IPS-20b (cell line): ENCODE measurements at regions not wholly inside any gene's neighbourhood (a gene's known extent, or its start where the extent isn't known, plus 50 kb on each side); places are given as distances from the start of the nearest gene placed in this dataset.
"Not testable (repeated sequence)": the region's sequence is repeated elsewhere in the genome, so short reads cannot be mapped to it uniquely, and the experiment has no call there.

Experiments
- H3K27ac ChIP-seq: one replicate; pipeline ENCODE4 v1.5.1; 2013; ENCODE audit warnings: low read length
- H3K27me3 ChIP-seq: 2 replicates; pipeline ENCODE4 v1.6.1; 2013; ENCODE audit warnings: mild to moderate bottlenecking, low read length, inconsistent platforms; ENCODE audit not compliant: insufficient read depth
- H3K36me3 ChIP-seq: 2 replicates; pipeline ENCODE4 v1.6.1; 2013; ENCODE audit warnings: low read depth, mild to moderate bottlenecking, inconsistent platforms, low read length, moderate library complexity; ENCODE audit not compliant: insufficient read depth
- H3K4me1 ChIP-seq: 2 replicates; pipeline ENCODE4 v1.6.1; 2013; ENCODE audit warnings: mild to moderate bottlenecking, control low read depth, inconsistent platforms, low read length, moderate library complexity; ENCODE audit not compliant: insufficient read depth
- H3K4me3 ChIP-seq: 2 replicates; pipeline ENCODE4 v1.5.1; 2013; ENCODE audit warnings: mild to moderate bottlenecking, low read length, inconsistent platforms
- H3K9ac ChIP-seq: 2 replicates; pipeline ENCODE4 v1.6.1; 2013; ENCODE audit warnings: low read depth, mild to moderate bottlenecking, inconsistent platforms, low read length, moderate library complexity
- H3K9me3 ChIP-seq: 2 replicates; pipeline ENCODE4 v1.6.1; 2013; ENCODE audit warnings: mild to moderate bottlenecking, low read depth, low read length, inconsistent platforms; ENCODE audit not compliant: insufficient read depth

GRCh38 chr13:104493502-104493901 is 1427.3 kb upstream of the SLC10A2 start:
- H3K9ac ChIP-seq, H3K4me1 ChIP-seq, H3K27me3 ChIP-seq, H3K4me3 ChIP-seq, H3K9me3 ChIP-seq, H3K36me3 ChIP-seq, H3K27ac ChIP-seq: not testable (repeated sequence)

- Histone ChIP-seq H3K27me3 (no peaks in the 10 kb centered on the region), H3K27ac (no peak overlapping the region), H3K4me1 (no peaks in the 10 kb centered on the region), H3K9ac (no peak overlapping the region), H3K4me3 (no peak overlapping the region), H3K36me3 (no peaks in the 10 kb centered on the region), H3K9me3 (no peaks in the 10 kb centered on the region)
Measured at GRCh38 chr13:104491916-104492315, 1425.7 kb upstream of the SLC10A2 start.

DNA sequence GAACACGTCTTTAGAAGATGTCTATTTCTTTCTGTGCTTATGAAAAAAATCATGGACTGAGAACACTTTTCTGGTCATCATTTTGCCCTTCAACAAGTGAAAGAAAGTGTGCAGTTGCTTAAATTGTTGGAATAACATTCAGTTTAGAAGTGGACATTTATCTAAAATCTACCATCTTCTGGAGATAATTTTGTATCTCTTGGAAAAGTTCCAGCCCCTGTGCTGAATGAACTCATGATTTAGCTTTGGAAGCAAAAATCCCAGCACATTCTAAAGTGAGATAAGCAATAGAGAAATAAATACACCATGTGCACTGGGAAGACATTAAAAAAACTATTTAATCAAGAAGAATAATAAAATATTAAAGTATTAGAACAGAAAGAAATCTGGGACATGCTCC is 1420.8 kb upstream of the SLC10A2 start:
- H3K27me3 ChIP-seq = no peaks in the 10 kb centered on the region
- no peaks in the 10 kb centered on the region for H3K9me3 ChIP-seq
- no peak overlapping the region for H3K4me3 ChIP-seq
- H3K27ac ChIP-seq = no peak overlapping the region
- H3K36me3 ChIP-seq = no peaks in the 10 kb centered on the region
- H3K4me1 ChIP-seq = no peaks in the 10 kb centered on the region
- H3K9ac ChIP-seq = no peak overlapping the region

DNA sequence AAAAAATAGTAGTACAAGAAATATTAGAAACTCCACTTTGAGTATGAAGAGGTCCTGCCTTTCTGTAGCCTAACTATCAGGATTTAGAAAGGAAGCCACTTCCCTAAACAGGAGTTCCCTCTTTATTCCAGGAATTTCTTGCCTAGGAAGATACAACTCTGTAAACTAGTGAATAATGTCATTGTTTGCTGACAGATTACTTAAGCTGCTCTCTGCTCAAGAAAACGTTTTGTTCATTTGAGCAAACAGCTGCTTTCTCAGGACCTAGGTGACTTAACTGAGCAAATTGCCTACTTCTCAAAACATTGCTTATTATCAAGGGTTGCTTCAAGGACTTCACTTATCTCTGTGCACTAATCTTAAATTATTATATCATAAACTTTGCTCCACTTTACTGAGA is 1419.4 kb upstream of the SLC10A2 start:
- Histone ChIP-seq H3K36me3 (no peaks in the 10 kb centered on the region), H3K9me3 (no peaks in the 10 kb centered on the region), H3K27ac (no peak overlapping the region), H3K4me1 (no peaks in the 10 kb centered on the region), H3K4me3 (no peak overlapping the region), H3K27me3 (no peaks in the 10 kb centered on the region), H3K9ac (no peak overlapping the region)

- Histone ChIP-seq H3K27ac (no peak overlapping the region), H3K4me3 (no peak overlapping the region), H3K9me3 (no peaks in the 10 kb centered on the region), H3K27me3 (no peaks in the 10 kb centered on the region), H3K36me3 (no peaks in the 10 kb centered on the region), H3K4me1 (no peaks in the 10 kb centered on the region), H3K9ac (no peak overlapping the region)
Measured at GRCh38 chr13:104483631-104484030, 1417.4 kb upstream of the SLC10A2 start.

DNA sequence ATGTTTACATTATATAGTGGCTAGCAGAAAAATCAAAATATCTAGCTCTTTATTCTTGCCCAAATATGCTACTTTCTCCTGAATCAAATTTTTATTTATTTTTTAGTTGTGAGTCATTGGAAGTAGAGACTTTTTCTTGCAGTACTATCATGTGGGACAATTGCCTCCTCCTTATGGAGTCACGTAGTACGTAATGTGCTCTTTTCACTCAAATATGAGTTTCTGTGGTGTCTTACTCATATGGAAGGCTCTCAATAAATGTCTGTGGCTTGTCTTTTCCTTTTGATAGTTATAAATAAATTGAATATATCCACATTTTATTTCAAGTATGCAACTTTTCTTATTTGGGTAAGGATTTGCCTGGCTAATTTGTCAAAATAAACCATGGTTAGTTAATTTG is 1411.0 kb upstream of the SLC10A2 start:
- Histone ChIP-seq H3K4me3 (no peak overlapping the region), H3K27me3 (no peaks in the 10 kb centered on the region), H3K9ac (no peak overlapping the region), H3K9me3 (no peaks in the 10 kb centered on the region), H3K4me1 (no peaks in the 10 kb centered on the region), H3K36me3 (no peaks in the 10 kb centered on the region), H3K27ac (no peak overlapping the region)

DNA sequence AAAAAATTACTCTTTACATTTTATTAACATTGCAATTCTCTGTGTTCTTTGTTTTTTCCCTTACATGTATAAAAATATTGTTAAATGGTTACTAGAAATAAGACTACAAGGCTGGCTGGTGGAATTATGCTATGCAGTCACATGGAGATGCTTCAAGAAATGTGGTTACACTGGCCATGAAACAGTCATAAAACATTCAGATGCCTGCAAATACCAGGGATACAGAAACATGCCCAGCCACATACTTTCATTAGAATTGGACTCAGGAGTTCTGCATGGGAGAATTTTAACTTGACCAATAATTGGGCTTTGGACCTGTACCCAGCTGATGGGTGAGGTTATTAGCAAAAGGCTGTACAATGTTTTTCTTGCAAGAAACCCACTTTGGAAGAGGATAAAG is 1407.7 kb upstream of the SLC10A2 start:
- Histone ChIP-seq H3K36me3 (no peaks in the 10 kb centered on the region), H3K9ac (no peak overlapping the region), H3K27ac (no peak overlapping the region), H3K9me3 (no peaks in the 10 kb centered on the region), H3K4me3 (no peak overlapping the region), H3K4me1 (no peaks in the 10 kb centered on the region), H3K27me3 (no peaks in the 10 kb centered on the region)

GRCh38 chr13:104466016-104466415 is 1399.8 kb upstream of the SLC10A2 start:
- no peak overlapping the region for H3K4me3 ChIP-seq
- H3K9ac ChIP-seq = no peak overlapping the region
- no peak overlapping the region for H3K27ac ChIP-seq
- no peaks in the 10 kb centered on the region for H3K9me3 ChIP-seq
- H3K27me3 ChIP-seq = no peaks in the 10 kb centered on the region
- H3K4me1 ChIP-seq = peaks cover 5% of the 10 kb centered on the region
- H3K36me3 ChIP-seq = no peaks in the 10 kb centered on the region

GRCh38 chr13:104461049-104461448 is 1394.8 kb upstream of the SLC10A2 start:
- Histone ChIP-seq H3K27ac (no peak overlapping the region), H3K4me3 (no peak overlapping the region), H3K9me3 (no peaks in the 10 kb centered on the region), H3K9ac (no peak overlapping the region), H3K4me1 (peaks cover 10% of the 10 kb centered on the region), H3K36me3 (no peaks in the 10 kb centered on the region), H3K27me3 (no peaks in the 10 kb centered on the region)

- no peaks in the 10 kb centered on the region for H3K9me3 ChIP-seq
- H3K36me3 ChIP-seq = no peaks in the 10 kb centered on the region
- peaks cover 10% of the 10 kb centered on the region for H3K4me1 ChIP-seq
- H3K27me3 ChIP-seq = no peaks in the 10 kb centered on the region
- H3K27ac ChIP-seq = no peak overlapping the region
- no peak overlapping the region for H3K9ac ChIP-seq
- no peak overlapping the region for H3K4me3 ChIP-seq
Measured at GRCh38 chr13:104460554-104460953, 1394.3 kb upstream of the SLC10A2 start.

GRCh38 chr13:104450006-104450405 is 1383.8 kb upstream of the SLC10A2 start:
- no peak overlapping the region for H3K4me3 ChIP-seq
- no peaks in the 10 kb centered on the region for H3K4me1 ChIP-seq
- no peaks in the 10 kb centered on the region for H3K36me3 ChIP-seq
- no peaks in the 10 kb centered on the region for H3K9me3 ChIP-seq
- H3K27ac ChIP-seq = no peak overlapping the region
- H3K27me3 ChIP-seq = no peaks in the 10 kb centered on the region
- H3K9ac ChIP-seq = no peak overlapping the region

- no peaks in the 10 kb centered on the region for H3K36me3 ChIP-seq
- no peak overlapping the region for H3K27ac ChIP-seq
- no peaks in the 10 kb centered on the region for H3K27me3 ChIP-seq
- no peaks in the 10 kb centered on the region for H3K9me3 ChIP-seq
- no peak overlapping the region for H3K4me3 ChIP-seq
- no peaks in the 10 kb centered on the region for H3K4me1 ChIP-seq
- H3K9ac ChIP-seq = no peak overlapping the region
Measured at GRCh38 chr13:104447348-104447747, 1381.1 kb upstream of the SLC10A2 start.

DNA sequence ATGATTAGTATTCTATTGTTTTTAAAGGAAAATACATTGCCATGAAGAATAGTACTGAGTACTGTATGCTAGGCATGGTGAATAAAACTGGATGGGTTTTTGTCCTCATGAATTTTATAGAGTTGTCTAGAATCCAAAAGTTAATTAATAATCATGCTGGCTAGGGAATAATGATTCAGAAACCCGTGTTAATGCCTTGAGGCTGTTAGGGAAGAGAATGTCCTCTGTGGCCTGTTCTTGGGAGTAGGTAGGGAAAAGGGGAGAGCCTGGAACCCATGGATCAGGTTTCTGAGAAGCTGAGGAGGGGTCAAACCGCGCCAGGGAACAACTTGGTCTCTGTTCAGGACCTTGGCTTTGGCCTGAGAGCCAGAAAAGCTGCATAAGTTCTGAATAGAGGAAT is 1376.3 kb upstream of the SLC10A2 start:
- H3K9ac ChIP-seq = no peak overlapping the region
- no peaks in the 10 kb centered on the region for H3K36me3 ChIP-seq
- no peak overlapping the region for H3K27ac ChIP-seq
- no peaks in the 10 kb centered on the region for H3K9me3 ChIP-seq
- H3K4me3 ChIP-seq = no peak overlapping the region
- H3K4me1 ChIP-seq = no peaks in the 10 kb centered on the region
- no peaks in the 10 kb centered on the region for H3K27me3 ChIP-seq
